22Rv1 (cell line): ENCODE measurements at regions not wholly inside any gene's neighbourhood (a gene's known extent, or its start where the extent isn't known, plus 50 kb on each side); places are given as distances from the start of the nearest gene placed in this dataset.

Experiments
- ZFX ChIP-seq: fragments of 450-650 bp; IDR thresholded peaks from 2 replicates; pipeline ENCODE4 v1.6.1; 2017; ENCODE audit warnings: antibody characterized with exemption, borderline replicate concordance
- TF ChIP-seq, protein P1 (sequence below): fragments of 450-650 bp; IDR thresholded peaks from 2 replicates; pipeline ENCODE4 v1.5.1; 2017; ENCODE audit warnings: mild to moderate bottlenecking

DNA sequence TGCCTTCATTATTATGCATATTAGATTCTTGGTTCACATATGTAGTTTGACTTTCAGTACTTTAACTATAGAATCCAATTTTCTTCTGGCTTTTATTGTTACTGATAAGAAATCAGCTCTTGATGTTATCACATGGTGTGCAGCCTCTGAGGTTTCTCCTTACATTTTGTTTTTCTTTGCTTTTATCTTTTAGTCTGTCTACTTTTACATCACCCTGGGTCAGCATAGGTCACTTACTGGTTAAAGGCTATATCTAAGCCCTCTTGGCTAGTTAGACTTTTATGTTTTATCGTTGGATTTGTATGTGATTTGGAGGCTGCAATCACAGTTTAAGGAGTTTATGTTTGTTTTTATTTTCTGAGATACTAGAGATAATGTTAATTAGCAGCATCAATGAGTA is 187.2 kb upstream of the NOL4 start:
- TF ChIP-seq, protein P1, sequence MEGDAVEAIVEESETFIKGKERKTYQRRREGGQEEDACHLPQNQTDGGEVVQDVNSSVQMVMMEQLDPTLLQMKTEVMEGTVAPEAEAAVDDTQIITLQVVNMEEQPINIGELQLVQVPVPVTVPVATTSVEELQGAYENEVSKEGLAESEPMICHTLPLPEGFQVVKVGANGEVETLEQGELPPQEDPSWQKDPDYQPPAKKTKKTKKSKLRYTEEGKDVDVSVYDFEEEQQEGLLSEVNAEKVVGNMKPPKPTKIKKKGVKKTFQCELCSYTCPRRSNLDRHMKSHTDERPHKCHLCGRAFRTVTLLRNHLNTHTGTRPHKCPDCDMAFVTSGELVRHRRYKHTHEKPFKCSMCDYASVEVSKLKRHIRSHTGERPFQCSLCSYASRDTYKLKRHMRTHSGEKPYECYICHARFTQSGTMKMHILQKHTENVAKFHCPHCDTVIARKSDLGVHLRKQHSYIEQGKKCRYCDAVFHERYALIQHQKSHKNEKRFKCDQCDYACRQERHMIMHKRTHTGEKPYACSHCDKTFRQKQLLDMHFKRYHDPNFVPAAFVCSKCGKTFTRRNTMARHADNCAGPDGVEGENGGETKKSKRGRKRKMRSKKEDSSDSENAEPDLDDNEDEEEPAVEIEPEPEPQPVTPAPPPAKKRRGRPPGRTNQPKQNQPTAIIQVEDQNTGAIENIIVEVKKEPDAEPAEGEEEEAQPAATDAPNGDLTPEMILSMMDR = no peak
- TF ChIP-seq ZFX = no peak
